ENCODE measurements at regions not wholly inside any gene's neighbourhood (a gene's known extent, or its start where the extent isn't known, plus 50 kb on each side); places are given as distances from the start of the nearest gene placed in this dataset.

- WGBS (ENCODE audit: insufficient coverage) = 6% methylated on average over 10 of the region's 14 CpGs
- Histone ChIP-seq H3K4me3 (ENCODE audit: low read length) (peak overlapping the region; percentile 6), H3K36me3 (ENCODE audit: control insufficient read depth, insufficient read depth, low read length) (no peaks in the 10 kb centered on the region), H3K27ac (ENCODE audit: low read length) (peak overlapping the region; percentile 95), H3K9me3 (replicated peaks; ENCODE audit: control insufficient read depth, low read depth, low read length) (no peaks in the 10 kb centered on the region), H3K4me1 (ENCODE audit: control insufficient read depth, insufficient read depth, low read length) (peaks cover 48% of the 10 kb centered on the region), H3K27me3 (ENCODE audit: control insufficient read depth, insufficient read depth, low read length) (no peaks in the 10 kb centered on the region)
- DNase-seq = peak; percentile 97
Observed at GRCh38 chr11:95337175-95337957, 106.4 kb upstream of the SESN3 start.

DNA sequence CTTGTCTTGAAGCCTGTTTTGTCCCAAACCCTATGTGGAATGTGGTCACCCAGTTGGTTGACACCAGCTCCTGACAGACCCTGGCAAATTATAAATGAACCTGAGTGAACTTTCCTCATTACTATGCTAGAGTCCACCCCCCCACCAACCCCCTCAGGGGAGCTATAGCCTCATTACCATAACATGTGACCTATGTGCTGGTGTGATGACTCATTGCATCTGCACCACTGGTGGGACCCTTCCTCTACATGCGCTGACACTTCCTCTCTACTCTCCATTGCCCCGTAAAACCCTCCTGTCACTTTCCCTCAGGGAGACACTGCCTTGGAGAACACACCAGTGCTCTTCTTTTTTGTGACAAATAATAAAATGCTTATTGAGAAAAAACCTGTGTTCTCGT is 105.0 kb upstream of the SESN3 start:
- WGBS (ENCODE audit: insufficient coverage) = no CpG with 5 or more reads among the region's 3 CpGs
- H3K36me3 ChIP-seq (ENCODE audit: control insufficient read depth, insufficient read depth, low read length) = no peaks in the 10 kb centered on the region
- peak overlapping the region; percentile 95 for H3K27ac ChIP-seq (ENCODE audit: low read length)
- no peaks in the 10 kb centered on the region for H3K9me3 ChIP-seq (replicated peaks; ENCODE audit: control insufficient read depth, low read depth, low read length)
- DNase-seq = peak; percentile 36
- no peak overlapping the region for H3K4me3 ChIP-seq (ENCODE audit: low read length)
- no peaks in the 10 kb centered on the region for H3K27me3 ChIP-seq (ENCODE audit: control insufficient read depth, insufficient read depth, low read length)
- H3K4me1 ChIP-seq (ENCODE audit: control insufficient read depth, insufficient read depth, low read length) = peaks cover 40% of the 10 kb centered on the region

GRCh38 chr11:95331161-95331560 is 100.2 kb upstream of the SESN3 start:
- H3K9me3 ChIP-seq (replicated peaks; ENCODE audit: control insufficient read depth, low read depth, low read length) = no peaks in the 10 kb centered on the region
- no peak overlapping the region for H3K4me3 ChIP-seq (ENCODE audit: low read length)

DNA sequence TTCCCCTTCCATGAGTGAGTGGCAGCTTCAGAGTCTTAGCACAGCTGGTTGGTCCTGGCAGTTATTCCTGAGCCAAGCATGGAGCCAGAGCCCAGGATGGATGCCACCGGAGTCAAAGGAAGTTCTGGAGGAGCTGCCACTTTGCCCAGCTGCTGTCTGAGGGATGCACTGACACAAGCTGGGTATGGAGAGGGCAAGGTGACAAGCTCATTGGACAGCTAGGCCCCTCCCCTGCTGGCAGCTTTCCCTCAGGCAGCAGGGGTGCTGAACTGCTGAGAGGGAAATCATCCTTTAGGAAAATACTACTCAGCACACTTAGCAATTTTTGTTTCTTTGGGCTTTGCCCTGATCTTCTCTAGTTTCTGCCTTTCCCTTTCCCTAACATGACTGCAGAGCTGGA is 99.3 kb upstream of the SESN3 start:
- peaks cover 6% of the 10 kb centered on the region for H3K4me1 ChIP-seq (ENCODE audit: control insufficient read depth, insufficient read depth, low read length)
- H3K4me3 ChIP-seq (ENCODE audit: low read length) = no peak overlapping the region
- 60% methylated on average over 1 of the region's 1 CpG for WGBS (ENCODE audit: insufficient coverage)
- H3K27ac ChIP-seq (ENCODE audit: low read length) = no peak overlapping the region
- H3K9me3 ChIP-seq (replicated peaks; ENCODE audit: control insufficient read depth, low read depth, low read length) = no peaks in the 10 kb centered on the region
- DNase-seq = peak; percentile 64
- H3K27me3 ChIP-seq (ENCODE audit: control insufficient read depth, insufficient read depth, low read length) = no peaks in the 10 kb centered on the region
- no peaks in the 10 kb centered on the region for H3K36me3 ChIP-seq (ENCODE audit: control insufficient read depth, insufficient read depth, low read length)

More at GRCh38 chr11:95331161-95331560, 100.2 kb upstream of the SESN3 start:
- no CpG with 5 or more reads among the region's 1 CpG for WGBS (ENCODE audit: insufficient coverage)
- peaks cover 12% of the 10 kb centered on the region for H3K4me1 ChIP-seq (ENCODE audit: control insufficient read depth, insufficient read depth, low read length)
- no peaks in the 10 kb centered on the region for H3K36me3 ChIP-seq (ENCODE audit: control insufficient read depth, insufficient read depth, low read length)
- no peak for DNase-seq
- no peak overlapping the region for H3K27ac ChIP-seq (ENCODE audit: low read length)
- no peaks in the 10 kb centered on the region for H3K27me3 ChIP-seq (ENCODE audit: control insufficient read depth, insufficient read depth, low read length)

DNA sequence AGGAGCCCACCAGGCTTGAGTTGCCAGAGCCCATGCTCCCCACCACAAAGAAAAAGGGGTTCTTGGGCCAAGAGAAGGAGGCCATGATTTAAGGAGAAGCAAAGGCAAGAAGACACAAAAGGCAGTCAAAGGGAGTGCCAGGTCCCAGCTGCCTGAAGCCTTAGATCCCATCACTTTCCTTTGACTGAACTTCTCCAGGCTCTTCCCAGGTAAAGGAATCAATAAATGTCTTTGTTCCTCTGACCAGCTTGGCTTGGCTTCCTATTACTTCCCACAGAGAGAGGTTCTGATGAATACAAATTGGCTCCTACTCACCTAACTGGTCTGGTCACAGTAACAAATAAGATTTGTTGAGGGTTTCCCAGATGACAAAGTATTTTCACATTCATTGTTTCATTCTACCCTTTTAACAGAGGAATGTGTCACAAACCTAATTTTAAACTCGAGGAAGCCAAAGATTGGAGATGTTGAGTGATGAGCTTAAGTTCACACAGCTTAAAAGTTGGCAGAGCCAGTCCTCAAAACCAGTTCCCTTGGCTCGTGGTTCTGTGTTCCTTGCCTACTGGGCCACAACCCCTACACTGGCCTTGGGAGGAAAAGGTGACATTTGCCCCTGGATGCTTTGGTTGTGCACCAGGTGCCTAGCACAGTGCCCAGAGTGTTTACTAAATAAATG is 96.4 kb upstream of the SESN3 start:
- H3K27me3 ChIP-seq (ENCODE audit: control insufficient read depth, insufficient read depth, low read length) = no peaks in the 10 kb centered on the region
- H3K9me3 ChIP-seq (replicated peaks; ENCODE audit: control insufficient read depth, low read depth, low read length) = no peaks in the 10 kb centered on the region
- no CpG with 5 or more reads among the region's 2 CpGs for WGBS (ENCODE audit: insufficient coverage)
- no peak for DNase-seq
- no peaks in the 10 kb centered on the region for H3K36me3 ChIP-seq (ENCODE audit: control insufficient read depth, insufficient read depth, low read length)
- H3K4me1 ChIP-seq (ENCODE audit: control insufficient read depth, insufficient read depth, low read length) = peaks cover 6% of the 10 kb centered on the region
- H3K4me3 ChIP-seq (ENCODE audit: low read length) = no peak overlapping the region
- H3K27ac ChIP-seq (ENCODE audit: low read length) = no peak overlapping the region

DNA sequence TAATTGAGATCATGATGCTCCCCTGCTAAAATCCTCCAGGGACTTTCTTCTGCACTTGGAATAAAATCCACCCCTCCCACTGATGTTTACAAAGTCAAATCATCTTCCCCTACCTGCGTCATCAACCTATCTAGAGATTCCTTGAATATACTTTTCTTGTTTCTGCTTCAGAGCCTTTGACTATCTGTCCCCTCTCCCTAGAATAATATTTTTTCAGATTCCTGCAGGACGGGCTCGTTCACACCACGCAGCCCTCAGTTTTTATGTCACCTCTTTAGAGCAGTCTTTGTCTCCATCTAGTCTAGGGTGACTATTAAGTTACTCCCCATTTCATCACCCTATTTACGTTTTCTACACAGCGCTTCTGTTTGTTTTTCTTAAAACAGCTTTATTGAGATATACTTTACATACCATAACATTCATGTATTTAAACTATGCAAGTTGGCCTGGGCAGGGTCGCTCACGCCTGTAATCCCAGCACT is 94.8 kb upstream of the SESN3 start:
- no peak for DNase-seq
- Histone ChIP-seq H3K4me1 (ENCODE audit: control insufficient read depth, insufficient read depth, low read length) (peaks cover 6% of the 10 kb centered on the region), H3K27me3 (ENCODE audit: control insufficient read depth, insufficient read depth, low read length) (no peaks in the 10 kb centered on the region), H3K4me3 (ENCODE audit: low read length) (no peak overlapping the region), H3K36me3 (ENCODE audit: control insufficient read depth, insufficient read depth, low read length) (no peaks in the 10 kb centered on the region), H3K27ac (ENCODE audit: low read length) (no peak overlapping the region), H3K9me3 (replicated peaks; ENCODE audit: control insufficient read depth, low read depth, low read length) (no peaks in the 10 kb centered on the region)
- 88% methylated on average over 3 of the region's 8 CpGs for WGBS (ENCODE audit: insufficient coverage)

- Histone ChIP-seq H3K27me3 (ENCODE audit: control insufficient read depth, insufficient read depth, low read length) (no peaks in the 10 kb centered on the region), H3K27ac (ENCODE audit: low read length) (no peak overlapping the region), H3K4me3 (ENCODE audit: low read length) (no peak overlapping the region), H3K4me1 (ENCODE audit: control insufficient read depth, insufficient read depth, low read length) (no peaks in the 10 kb centered on the region), H3K9me3 (replicated peaks; ENCODE audit: control insufficient read depth, low read depth, low read length) (no peaks in the 10 kb centered on the region), H3K36me3 (ENCODE audit: control insufficient read depth, insufficient read depth, low read length) (no peaks in the 10 kb centered on the region)
- DNase-seq = no peak
- WGBS (ENCODE audit: insufficient coverage) = no CpG with 5 or more reads among the region's 1 CpG
Observed at GRCh38 chr11:95324826-95325225, 93.8 kb upstream of the SESN3 start.

- peak; percentile 80 for DNase-seq
- peak overlapping the region; percentile 29 for H3K27ac ChIP-seq (ENCODE audit: low read length)
- H3K27me3 ChIP-seq (ENCODE audit: control insufficient read depth, insufficient read depth, low read length) = no peaks in the 10 kb centered on the region
- H3K4me3 ChIP-seq (ENCODE audit: low read length) = no peak overlapping the region
- H3K9me3 ChIP-seq (replicated peaks; ENCODE audit: control insufficient read depth, low read depth, low read length) = no peaks in the 10 kb centered on the region
- H3K36me3 ChIP-seq (ENCODE audit: control insufficient read depth, insufficient read depth, low read length) = no peaks in the 10 kb centered on the region
- no peaks in the 10 kb centered on the region for H3K4me1 ChIP-seq (ENCODE audit: control insufficient read depth, insufficient read depth, low read length)
Observed at GRCh38 chr11:95322539-95322938, 91.5 kb upstream of the SESN3 start.

DNA sequence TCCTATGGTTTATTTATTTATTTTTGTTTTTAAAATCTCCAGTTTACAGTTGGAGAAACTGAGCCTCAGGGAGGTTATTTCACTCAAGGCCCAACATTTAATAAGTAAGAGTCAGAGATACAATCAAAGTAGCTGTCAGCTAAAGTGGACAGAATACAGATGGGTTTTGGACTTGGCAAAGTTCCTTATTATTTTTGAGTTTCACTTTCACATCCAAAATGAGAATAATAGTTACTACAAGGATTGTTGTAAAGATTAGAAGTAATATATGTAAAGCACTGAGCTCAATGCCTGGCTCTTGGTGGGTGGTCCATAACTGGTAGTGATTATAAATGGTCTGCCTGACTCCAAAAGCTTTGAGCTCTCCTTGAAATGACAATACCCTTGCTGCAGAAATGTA is 87.5 kb upstream of the SESN3 start:
- peak; percentile 59 for DNase-seq
- no peaks in the 10 kb centered on the region for H3K4me1 ChIP-seq (ENCODE audit: control insufficient read depth, insufficient read depth, low read length)

DNA sequence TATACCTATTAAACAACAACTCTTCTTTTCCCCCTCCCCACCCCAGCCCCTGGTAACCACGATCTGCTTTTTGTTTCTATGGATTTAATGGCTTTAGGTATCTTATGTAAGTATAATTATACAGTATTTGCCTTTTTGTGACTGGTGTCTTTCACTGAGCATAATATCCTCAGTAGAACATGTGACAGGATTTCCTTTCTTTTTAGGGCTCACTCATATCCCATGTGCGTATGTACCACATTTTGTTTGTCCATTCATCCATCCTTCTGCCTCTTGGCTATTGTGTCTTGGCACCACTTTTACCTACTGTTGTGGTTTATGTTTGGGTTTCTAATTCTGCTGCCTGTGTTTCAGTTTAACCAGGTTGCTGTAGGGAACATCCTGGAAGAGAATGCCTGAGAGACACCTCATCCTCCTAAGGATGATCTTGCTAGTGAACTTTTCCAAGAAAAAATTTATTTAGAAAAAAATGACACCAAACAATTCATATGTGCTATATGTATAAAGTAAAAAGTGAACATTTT is 77.6 kb upstream of the SESN3 start:
- Histone ChIP-seq H3K4me1 (ENCODE audit: control insufficient read depth, insufficient read depth, low read length) (no peaks in the 10 kb centered on the region), H3K9me3 (replicated peaks; ENCODE audit: control insufficient read depth, low read depth, low read length) (no peaks in the 10 kb centered on the region), H3K36me3 (ENCODE audit: control insufficient read depth, insufficient read depth, low read length) (no peaks in the 10 kb centered on the region), H3K27ac (ENCODE audit: low read length) (no peak overlapping the region), H3K4me3 (ENCODE audit: low read length) (no peak overlapping the region), H3K27me3 (ENCODE audit: control insufficient read depth, insufficient read depth, low read length) (no peaks in the 10 kb centered on the region)
- no CpG with 5 or more reads among the region's 2 CpGs for WGBS (ENCODE audit: insufficient coverage)
- no peak for DNase-seq

More for the DNA sequence above, 87.5 kb upstream of the SESN3 start:
- Histone ChIP-seq H3K9me3 (replicated peaks; ENCODE audit: control insufficient read depth, low read depth, low read length) (no peaks in the 10 kb centered on the region), H3K4me3 (ENCODE audit: low read length) (no peak overlapping the region), H3K27me3 (ENCODE audit: control insufficient read depth, insufficient read depth, low read length) (no peaks in the 10 kb centered on the region), H3K36me3 (ENCODE audit: control insufficient read depth, insufficient read depth, low read length) (no peaks in the 10 kb centered on the region), H3K27ac (ENCODE audit: low read length) (no peak overlapping the region)

Data from muscle of leg (tissue), 3 donors.